HG03575 (cell line): ENCODE measurements at regions not wholly inside any gene's neighbourhood (a gene's known extent, or its start where the extent isn't known, plus 50 kb on each side); places are given as distances from the start of the nearest gene placed in this dataset.

Experiments used
- ATAC-seq: cut with Tn5 transposase; IDR thresholded peaks from one replicate; pipeline ENCODE4 v1.9.1; 2021; ENCODE audit not compliant: unreplicated experiment, insufficient number of reproducible peaks, low FRiP score; ENCODE audit errors: extremely low read depth

- ATAC-seq, result no peak
These were observed 52.5 kb upstream of the TRIM43 start for GRCh38 chr2:95539290-95539689.

GRCh38 chr2:95539836-95540235 lies 52.0 kb upstream of the TRIM43 start:
- peak; percentile 60 for ATAC-seq
